GM23338 (cell line): ENCODE measurements at regions not wholly inside any gene's neighbourhood (a gene's known extent, or its start where the extent isn't known, plus 50 kb on each side); places are given as distances from the start of the nearest gene placed in this dataset.

Source experiments
- ATAC-seq: fragments of 200-7000 bp; cut with Tn5 transposase; 3 replicates; pipeline ENCODE4 v1.9.1; 2020
- DNase-seq: peaks from one replicate; pipeline ENCODE4 v3.0.0-alpha.2; 2015; ENCODE audit warnings: low spot score
- H2AFZ ChIP-seq: fragments of 200-600 bp; sonication (generic); 2 replicates; pipeline ENCODE4 v1.8.0; 2016; ENCODE audit warnings: antibody characterized with exemption, mild to moderate bottlenecking, moderate library complexity
- H3F3A ChIP-seq: fragments of 200-600 bp; sonication (generic); replicated peaks from 2 replicates; pipeline ENCODE4 v1.8.0; 2017; ENCODE audit warnings: antibody characterized with exemption, mixed run types, low read depth
- H3K27ac ChIP-seq: fragments of 200-600 bp; sonication (generic); 2 replicates; pipeline ENCODE4 v1.6.1; 2016; ENCODE audit warnings: low read depth
- H3K27me3 ChIP-seq: fragments of 200-600 bp; sonication (generic); 2 replicates; pipeline ENCODE4 v1.8.0; 2016; ENCODE audit warnings: mild to moderate bottlenecking, mixed run types, moderate library complexity; ENCODE audit not compliant: insufficient read depth
- H3K36me3 ChIP-seq: fragments of 200-600 bp; sonication (generic); 2 replicates; pipeline ENCODE4 v1.8.0; 2016; ENCODE audit warnings: mild to moderate bottlenecking; ENCODE audit not compliant: insufficient read depth
- H3K4me1 ChIP-seq: fragments of 200-600 bp; sonication (generic); 2 replicates; pipeline ENCODE4 v1.8.0; 2016; ENCODE audit warnings: mild to moderate bottlenecking, moderate library complexity; ENCODE audit not compliant: insufficient read depth
- H3K4me2 ChIP-seq: fragments of 200-600 bp; sonication (generic); 2 replicates; pipeline ENCODE4 v1.7.1; 2017; ENCODE audit warnings: mixed run types
- H3K4me3 ChIP-seq: fragments of 200-600 bp; sonication (generic); 2 replicates; pipeline ENCODE4 v1.6.1; 2016; ENCODE audit warnings: mixed run types
- H3K79me2 ChIP-seq: fragments of 200-600 bp; sonication (generic); replicated peaks from 2 replicates; pipeline ENCODE4 v1.8.0; 2017; ENCODE audit warnings: mild to moderate bottlenecking; ENCODE audit not compliant: insufficient read depth
- H3K9me2 ChIP-seq: fragments of 200-600 bp; sonication (generic); 2 replicates; pipeline ENCODE4 v1.8.0; 2017; ENCODE audit not compliant: insufficient read depth
- H4K20me1 ChIP-seq: fragments of 200-600 bp; sonication (generic); replicated peaks from 2 replicates; pipeline ENCODE4 v1.8.0; 2017; ENCODE audit warnings: mild to moderate bottlenecking; ENCODE audit not compliant: insufficient read depth
- H3K27ac Mint-ChIP-seq: 2 replicates; pipeline ENCODE4 v1.8.0; 2020; ENCODE audit warnings: inconsistent platforms, mild to moderate bottlenecking, moderate library complexity, mixed read lengths
- H3K27me3 Mint-ChIP-seq: 3 replicates; pipeline ENCODE4 v1.8.0; 2022; ENCODE audit warnings: low read depth, mild to moderate bottlenecking, moderate library complexity, mixed read lengths, inconsistent platforms; ENCODE audit not compliant: insufficient read depth, poor library complexity
- H3K36me3 Mint-ChIP-seq: 3 replicates; pipeline ENCODE4 v1.8.0; 2021; ENCODE audit warnings: low read depth, mild to moderate bottlenecking, inconsistent platforms, moderate library complexity, mixed read lengths
- H3K4me1 Mint-ChIP-seq: 3 replicates; pipeline ENCODE4 v1.8.0; 2020; ENCODE audit warnings: mild to moderate bottlenecking, inconsistent platforms, mixed read lengths
- H3K4me3 Mint-ChIP-seq: 3 replicates; pipeline ENCODE4 v1.8.0; 2021; ENCODE audit warnings: moderate library complexity, mild to moderate bottlenecking, inconsistent platforms, mixed read lengths
- H3K9me3 Mint-ChIP-seq: 3 replicates; pipeline ENCODE4 v1.8.0; 2020; ENCODE audit warnings: moderate library complexity, mild to moderate bottlenecking, inconsistent platforms, mixed read lengths
- ZNF114 ChIP-seq: fragments of 250-450 bp; sonication (Bioruptor Pico); IDR thresholded peaks from 2 replicates; pipeline ENCODE4 v1.5.0; 2020; ENCODE audit warnings: mild to moderate bottlenecking, moderate library complexity
- ZNF331 ChIP-seq: fragments of 250-450 bp; sonication (Bioruptor Pico); IDR thresholded peaks from 2 replicates; pipeline ENCODE4 v1.5.0; 2020; ENCODE audit warnings: low read depth, mild to moderate bottlenecking, moderate library complexity
- ZNF462 ChIP-seq: fragments of 250-450 bp; sonication (Bioruptor Pico); IDR thresholded peaks from 2 replicates; pipeline ENCODE4 v1.5.0; 2020; ENCODE audit warnings: mild to moderate bottlenecking, moderate library complexity

- no peaks in the 10 kb centered on the region for H3K9me3 Mint-ChIP-seq
- H3K4me1 Mint-ChIP-seq: peaks cover 16% of the 10 kb centered on the region
- H3K4me3 Mint-ChIP-seq: no peak overlapping the region
- Histone ChIP-seq H3K79me2 (no peaks in the 10 kb centered on the region), H3K9me2 (no peaks in the 10 kb centered on the region), H3F3A (no peaks in the 10 kb centered on the region), H3K36me3 (no peaks in the 10 kb centered on the region), H2AFZ (no peak overlapping the region), H3K4me2 (no peak overlapping the region), H3K4me3 (no peak overlapping the region), H3K4me1 (peaks cover 14% of the 10 kb centered on the region), H3K27ac (no peak overlapping the region), H4K20me1 (no peaks in the 10 kb centered on the region; the same call in 1 of the 2 replicates), H3K27me3 (no peaks in the 10 kb centered on the region)
- DNase-seq (no peak), ATAC-seq (no peak)
- TF ChIP-seq ZNF331 (CRISPR knock-in tag): no peak
- no peaks in the 10 kb centered on the region for H3K27me3 Mint-ChIP-seq
- H3K36me3 Mint-ChIP-seq: no peaks in the 10 kb centered on the region
- H3K27ac Mint-ChIP-seq: no peak overlapping the region
Observed at GRCh38 chr11:26901162-26901561, 92.8 kb upstream of the FIBIN start.

GRCh38 chr11:26904132-26904531, 89.8 kb upstream of the FIBIN start:
- H3K4me3 Mint-ChIP-seq: no peak overlapping the region
- Histone ChIP-seq H4K20me1 (no peaks in the 10 kb centered on the region), H3K27me3 (no peaks in the 10 kb centered on the region), H3K4me1 (peaks cover 14% of the 10 kb centered on the region), H3F3A (no peaks in the 10 kb centered on the region), H3K4me3 (no peak overlapping the region), H3K4me2 (peak overlapping the region; percentile 36), H3K79me2 (no peaks in the 10 kb centered on the region), H3K9me2 (no peaks in the 10 kb centered on the region), H3K36me3 (no peaks in the 10 kb centered on the region), H3K27ac (no peak overlapping the region; the same call in 1 of the 2 replicates), H2AFZ (no peak overlapping the region)
- H3K27ac Mint-ChIP-seq: peak overlapping the region; percentile 75
- H3K9me3 Mint-ChIP-seq: no peaks in the 10 kb centered on the region
- ATAC-seq (peak; percentile 58; the same call in 2 of the 3 replicates), DNase-seq (peak; percentile 17)
- no peaks in the 10 kb centered on the region for H3K36me3 Mint-ChIP-seq
- TF ChIP-seq ZNF114 (CRISPR knock-in tag) (no peak), ZNF462 (CRISPR knock-in tag) (no peak)
- peaks cover 16% of the 10 kb centered on the region for H3K4me1 Mint-ChIP-seq
- H3K27me3 Mint-ChIP-seq: no peaks in the 10 kb centered on the region
